Neuron (in vitro differentiated cells): ENCODE measurements at regions not wholly inside any gene's neighbourhood (a gene's known extent, or its start where the extent isn't known, plus 50 kb on each side); places are given as distances from the start of the nearest gene placed in this dataset.

ENCODE experiments used
- H2AFZ ChIP-seq: one replicate; pipeline ENCODE4 v1.6.1; 2013; ENCODE audit warnings: low read depth, mild to moderate bottlenecking, inconsistent platforms, low read length, moderate library complexity
- H3K27me3 ChIP-seq: one replicate; pipeline ENCODE4 v1.6.1; 2013; ENCODE audit warnings: low read length; ENCODE audit not compliant: insufficient read depth
- H3K36me3 ChIP-seq: one replicate; pipeline ENCODE4 v1.6.1; 2013; ENCODE audit warnings: low read length; ENCODE audit not compliant: insufficient read depth
- H3K4me1 ChIP-seq: one replicate; pipeline ENCODE4 v1.6.1; 2013; ENCODE audit warnings: low read length; ENCODE audit not compliant: insufficient read depth
- H3K4me3 ChIP-seq: 2 replicates; pipeline ENCODE4 v1.5.1; 2013; ENCODE audit warnings: mild to moderate bottlenecking, low read length, moderate library complexity
- H3K9me3 ChIP-seq: one replicate; pipeline ENCODE4 v1.6.1; 2013; ENCODE audit warnings: low read length

DNA sequence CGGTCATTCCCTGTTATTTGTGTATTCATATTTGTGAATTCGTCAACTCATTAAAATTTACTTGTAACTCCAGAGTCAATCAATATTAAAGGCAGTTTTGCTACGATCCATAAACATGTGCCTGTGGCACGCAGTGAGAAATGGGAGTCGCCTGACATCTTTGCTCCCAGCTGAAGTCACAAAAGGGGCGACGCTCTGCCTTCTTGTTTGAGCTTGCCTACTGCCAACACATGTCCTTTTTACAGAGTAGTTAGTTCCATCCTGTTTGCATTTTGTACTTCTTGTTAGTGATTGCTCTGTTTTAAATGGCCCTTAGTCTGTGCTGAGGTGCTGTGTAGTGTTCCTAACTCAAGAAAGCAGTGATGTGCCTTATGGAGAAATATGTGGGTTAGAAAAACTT lies 305.3 kb downstream of the ETS1 start:
- no peaks in the 10 kb centered on the region for H3K36me3 ChIP-seq
- no peaks in the 10 kb centered on the region for H3K27me3 ChIP-seq
- no peak overlapping the region for H2AFZ ChIP-seq
- no peaks in the 10 kb centered on the region for H3K9me3 ChIP-seq
- no peak overlapping the region for H3K4me3 ChIP-seq
- H3K4me1 ChIP-seq, result peaks cover 1% of the 10 kb centered on the region

DNA sequence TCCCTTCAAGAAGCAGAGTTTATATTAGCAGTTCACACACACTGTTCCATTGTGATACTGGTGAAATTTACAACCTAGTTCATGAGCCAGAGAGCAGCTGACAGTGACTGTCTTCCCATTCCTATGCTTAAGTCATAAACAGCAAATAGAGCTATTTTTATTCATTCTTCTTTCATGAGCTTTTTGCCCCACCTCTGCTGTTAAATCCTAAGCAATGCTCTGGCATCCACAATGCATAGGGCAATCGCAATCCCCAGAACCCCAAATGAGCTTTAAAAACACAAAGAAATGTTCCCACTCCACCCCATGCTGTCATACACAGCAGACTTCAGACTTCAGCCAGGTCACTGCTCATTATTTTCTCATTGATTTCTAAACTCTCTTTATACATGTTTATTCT lies 307.5 kb downstream of the ETS1 start:
- no peaks in the 10 kb centered on the region for H3K27me3 ChIP-seq
- no peaks in the 10 kb centered on the region for H3K36me3 ChIP-seq

DNA sequence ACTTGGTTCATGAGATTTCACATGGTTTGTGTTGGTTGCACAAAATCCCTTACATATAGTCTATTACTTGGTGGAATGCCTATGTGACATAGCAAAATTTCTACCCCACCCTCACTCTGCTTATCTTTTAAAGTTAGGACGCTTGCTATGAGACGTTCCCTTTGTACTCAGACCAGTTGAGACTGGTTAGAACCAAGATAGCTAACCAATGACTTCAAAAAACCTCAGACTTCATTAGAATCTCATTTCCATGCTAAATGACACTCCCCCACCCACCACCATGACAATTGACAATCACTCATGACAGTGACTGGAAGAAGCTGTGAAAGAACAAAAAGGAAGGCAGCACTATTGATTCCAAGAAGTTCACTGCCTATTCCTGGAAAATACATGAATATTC lies 313.6 kb downstream of the ETS1 start:
- H3K27me3 ChIP-seq, result no peaks in the 10 kb centered on the region
- H3K4me3 ChIP-seq, result no peak overlapping the region
- no peaks in the 10 kb centered on the region for H3K4me1 ChIP-seq
- H2AFZ ChIP-seq, result no peak overlapping the region
- H3K36me3 ChIP-seq, result no peaks in the 10 kb centered on the region
- no peaks in the 10 kb centered on the region for H3K9me3 ChIP-seq

More for the DNA sequence above, 307.5 kb downstream of the ETS1 start:
- H3K4me3 ChIP-seq, result no peak overlapping the region
- peaks cover 1% of the 10 kb centered on the region for H3K4me1 ChIP-seq
- no peaks in the 10 kb centered on the region for H3K9me3 ChIP-seq
- no peak overlapping the region for H2AFZ ChIP-seq

DNA sequence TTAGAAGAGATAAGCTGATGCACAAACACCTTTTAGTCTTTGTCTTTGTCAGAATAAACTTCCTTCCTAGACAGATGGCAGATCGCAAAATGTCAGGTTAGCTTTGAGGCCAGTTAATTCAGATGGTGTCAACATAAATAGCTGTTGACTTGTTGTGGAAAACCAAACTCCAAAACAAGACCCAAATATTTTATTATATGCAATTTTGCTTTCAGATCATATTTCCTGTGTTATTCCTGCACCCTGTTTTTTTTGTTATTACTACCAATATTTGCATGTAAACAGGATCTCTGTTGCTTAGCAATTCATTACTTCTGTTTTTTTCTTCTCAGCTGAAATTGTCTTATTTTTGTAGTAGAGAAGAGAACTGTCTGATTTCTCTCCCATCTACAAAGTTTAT lies 316.0 kb downstream of the ETS1 start:
- no peaks in the 10 kb centered on the region for H3K27me3 ChIP-seq
- no peak overlapping the region for H3K4me3 ChIP-seq
- H3K9me3 ChIP-seq, result no peaks in the 10 kb centered on the region
- H3K36me3 ChIP-seq, result no peaks in the 10 kb centered on the region
- H2AFZ ChIP-seq, result no peak overlapping the region
- no peaks in the 10 kb centered on the region for H3K4me1 ChIP-seq

DNA sequence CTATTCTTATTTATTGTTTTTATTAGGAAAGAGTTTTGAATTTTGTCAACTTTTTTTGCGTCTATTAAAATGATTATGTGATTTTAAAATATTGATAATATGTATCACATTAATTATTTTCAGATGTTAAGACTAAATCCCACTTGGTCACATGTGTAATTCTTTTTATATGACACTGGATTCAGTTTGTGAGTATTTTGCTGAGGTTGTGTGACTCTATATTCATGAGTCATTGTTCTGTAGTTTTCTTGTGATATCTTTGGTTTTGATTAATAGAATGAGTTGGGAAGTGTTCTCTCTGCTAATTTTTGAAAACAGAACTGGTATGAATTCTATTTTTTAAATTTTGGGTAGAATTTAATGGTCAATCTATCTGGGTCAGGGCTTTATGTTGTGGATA lies 317.9 kb downstream of the ETS1 start:
- H3K27me3 ChIP-seq, result no peaks in the 10 kb centered on the region
- no peak overlapping the region for H2AFZ ChIP-seq
- no peaks in the 10 kb centered on the region for H3K4me1 ChIP-seq
- no peak overlapping the region for H3K4me3 ChIP-seq
- no peaks in the 10 kb centered on the region for H3K9me3 ChIP-seq
- no peaks in the 10 kb centered on the region for H3K36me3 ChIP-seq

DNA sequence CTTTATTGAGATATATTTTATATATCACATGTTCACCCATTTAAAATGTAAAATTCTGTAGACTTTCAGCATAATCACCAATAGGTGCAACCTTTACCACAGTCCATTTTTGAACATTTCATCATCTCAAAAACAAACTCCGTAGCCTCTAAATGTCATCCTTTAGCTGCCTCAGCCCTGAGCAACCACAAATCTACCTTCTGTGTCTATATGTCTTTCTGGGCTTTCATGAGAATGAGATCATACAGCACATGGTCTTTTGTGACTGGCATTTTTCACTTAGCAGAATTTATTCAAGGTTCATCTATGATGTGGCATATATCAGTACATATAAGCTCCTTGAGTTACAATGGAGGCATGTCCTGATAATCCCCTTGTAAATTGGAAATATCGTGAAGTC lies 320.5 kb downstream of the ETS1 start:
- Histone ChIP-seq H2AFZ (no peak overlapping the region), H3K27me3 (no peaks in the 10 kb centered on the region), H3K36me3 (no peaks in the 10 kb centered on the region), H3K4me1 (peaks cover 2% of the 10 kb centered on the region), H3K4me3 (no peak overlapping the region), H3K9me3 (no peaks in the 10 kb centered on the region)

DNA sequence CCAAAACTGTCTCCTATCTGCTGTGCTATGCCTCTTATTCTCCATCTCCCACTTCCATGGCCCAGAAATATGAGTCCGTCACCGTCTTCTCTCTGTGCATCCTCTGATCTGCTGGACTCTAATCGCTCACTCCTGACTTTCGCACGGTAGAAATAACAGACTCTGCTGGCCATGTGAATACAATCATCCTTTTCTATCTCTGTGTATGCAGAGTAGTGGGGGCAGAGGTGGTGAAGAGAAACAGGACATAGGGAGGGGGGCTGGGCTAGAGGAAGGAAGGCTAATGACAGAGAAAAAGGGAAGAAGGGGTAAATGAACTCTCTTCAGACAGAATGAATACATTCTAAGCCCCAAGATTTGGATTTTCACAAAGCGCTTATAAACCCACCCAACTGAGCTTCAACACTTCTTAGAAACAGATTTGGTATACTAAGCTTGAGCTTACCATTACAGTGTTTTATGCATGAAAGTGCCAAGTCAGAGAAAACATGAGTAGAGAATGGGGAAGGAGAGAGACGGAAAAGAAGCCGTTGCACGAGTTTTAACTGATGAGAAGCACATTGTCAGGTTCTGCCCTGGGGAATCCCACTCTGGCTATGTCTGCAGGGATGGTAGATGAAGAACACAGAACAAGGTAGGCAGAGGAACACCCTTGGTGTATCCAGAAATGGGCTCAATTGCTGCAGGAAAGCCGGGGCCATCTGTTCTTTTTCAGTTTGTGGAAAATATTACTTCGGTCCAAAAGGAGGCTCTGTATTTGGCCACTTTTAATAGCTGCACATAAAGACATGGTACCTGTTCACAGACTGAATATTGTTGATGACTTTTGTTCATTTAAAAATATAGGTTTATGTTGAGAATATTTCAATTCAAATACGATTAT lies 324.7 kb downstream of the ETS1 start:
- Histone ChIP-seq H3K36me3 (no peaks in the 10 kb centered on the region), H3K27me3 (no peaks in the 10 kb centered on the region), H3K9me3 (no peaks in the 10 kb centered on the region), H2AFZ (no peak overlapping the region), H3K4me3 (no peak overlapping the region), H3K4me1 (peaks cover 2% of the 10 kb centered on the region)

DNA sequence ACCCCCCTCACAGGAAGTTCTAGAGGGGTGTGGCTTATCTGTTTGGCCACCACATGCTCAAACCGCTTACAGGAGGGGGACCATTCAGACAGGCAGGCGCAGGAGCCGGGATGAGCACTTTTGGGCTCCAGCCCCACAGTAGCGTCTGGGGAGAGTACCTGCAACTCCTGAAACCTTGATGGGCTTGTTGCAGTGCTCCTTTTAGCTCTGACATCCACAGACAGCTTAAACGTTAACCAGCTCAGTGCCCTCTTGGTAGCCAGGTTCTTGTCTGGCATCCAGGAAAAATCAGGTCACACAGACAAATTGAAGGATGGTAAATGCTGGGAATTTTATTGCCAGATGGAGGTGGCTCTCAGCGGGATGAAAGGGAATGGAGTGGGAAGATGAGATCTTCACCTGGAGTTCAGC lies 326.3 kb downstream of the ETS1 start:
- no peaks in the 10 kb centered on the region for H3K27me3 ChIP-seq
- no peak overlapping the region for H2AFZ ChIP-seq
- H3K4me1 ChIP-seq, result peaks cover 2% of the 10 kb centered on the region
- H3K9me3 ChIP-seq, result no peaks in the 10 kb centered on the region
- H3K36me3 ChIP-seq, result no peaks in the 10 kb centered on the region
- H3K4me3 ChIP-seq, result no peak overlapping the region

DNA sequence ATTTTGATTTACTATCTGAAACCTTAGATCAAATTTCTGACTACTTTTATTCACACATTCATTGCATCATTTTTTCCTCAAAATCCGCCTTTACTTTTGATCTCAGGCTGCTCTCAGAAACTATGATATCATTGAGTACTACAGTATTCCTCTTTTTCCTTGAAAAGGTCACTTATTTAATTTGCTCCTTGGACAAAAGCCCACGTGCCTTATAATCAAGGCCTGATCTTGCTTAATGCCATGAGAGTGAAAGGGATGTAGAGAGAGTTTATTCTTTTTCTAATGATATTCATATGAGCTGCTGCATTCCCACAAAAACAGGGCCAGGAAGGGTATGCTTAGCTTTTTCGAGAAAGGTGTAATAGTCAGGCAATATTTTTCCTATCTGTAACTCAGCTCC lies 327.0 kb downstream of the ETS1 start:
- Histone ChIP-seq H2AFZ (no peak overlapping the region), H3K4me1 (peaks cover 2% of the 10 kb centered on the region), H3K9me3 (no peaks in the 10 kb centered on the region), H3K27me3 (no peaks in the 10 kb centered on the region), H3K4me3 (no peak overlapping the region), H3K36me3 (no peaks in the 10 kb centered on the region)

DNA sequence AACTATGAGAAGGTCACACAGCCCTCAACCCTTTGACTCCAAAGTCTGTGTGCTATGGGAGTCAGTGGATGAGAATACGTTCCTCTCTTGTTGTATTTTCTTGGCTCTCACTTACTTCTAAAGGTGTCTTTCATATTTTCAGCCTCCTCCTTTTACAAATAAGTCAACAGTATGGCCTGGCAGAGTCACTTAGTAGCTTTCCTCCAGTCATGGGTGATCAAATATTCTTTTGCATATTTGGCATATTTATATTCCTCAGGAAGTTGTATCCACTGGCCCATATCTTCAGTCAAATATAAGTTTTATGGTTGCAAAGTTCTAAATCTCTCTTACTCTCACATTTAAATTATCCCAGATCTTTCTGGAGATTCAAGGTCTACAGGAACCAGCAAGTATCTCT lies 327.5 kb downstream of the ETS1 start:
- H3K4me1 ChIP-seq, result peaks cover 2% of the 10 kb centered on the region
- no peak overlapping the region for H3K4me3 ChIP-seq
- H3K9me3 ChIP-seq, result no peaks in the 10 kb centered on the region
- H3K27me3 ChIP-seq, result no peaks in the 10 kb centered on the region
- H3K36me3 ChIP-seq, result no peaks in the 10 kb centered on the region
- H2AFZ ChIP-seq, result no peak overlapping the region

DNA sequence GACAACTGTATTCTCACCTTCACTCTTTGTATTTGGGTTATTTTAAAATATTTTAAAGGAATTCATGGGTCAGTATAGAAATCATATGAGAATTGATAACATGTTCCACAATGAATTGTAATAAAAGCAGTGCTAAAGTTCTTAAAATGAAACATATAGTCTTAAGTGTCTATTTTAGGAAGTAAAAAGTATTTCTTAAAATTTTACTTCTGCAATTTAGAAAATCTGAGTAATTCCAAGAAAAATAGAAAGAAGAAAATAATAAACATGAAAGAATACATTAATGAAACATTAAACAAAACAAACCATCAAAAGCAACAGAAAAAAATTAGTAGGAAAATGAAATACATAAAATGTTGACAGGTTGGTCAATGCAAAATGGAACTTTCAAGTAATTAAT lies 332.4 kb downstream of the ETS1 start:
- no peak overlapping the region for H2AFZ ChIP-seq
- no peaks in the 10 kb centered on the region for H3K4me1 ChIP-seq
- H3K36me3 ChIP-seq, result no peaks in the 10 kb centered on the region
- no peaks in the 10 kb centered on the region for H3K9me3 ChIP-seq
- H3K27me3 ChIP-seq, result no peaks in the 10 kb centered on the region
- no peak overlapping the region for H3K4me3 ChIP-seq

DNA sequence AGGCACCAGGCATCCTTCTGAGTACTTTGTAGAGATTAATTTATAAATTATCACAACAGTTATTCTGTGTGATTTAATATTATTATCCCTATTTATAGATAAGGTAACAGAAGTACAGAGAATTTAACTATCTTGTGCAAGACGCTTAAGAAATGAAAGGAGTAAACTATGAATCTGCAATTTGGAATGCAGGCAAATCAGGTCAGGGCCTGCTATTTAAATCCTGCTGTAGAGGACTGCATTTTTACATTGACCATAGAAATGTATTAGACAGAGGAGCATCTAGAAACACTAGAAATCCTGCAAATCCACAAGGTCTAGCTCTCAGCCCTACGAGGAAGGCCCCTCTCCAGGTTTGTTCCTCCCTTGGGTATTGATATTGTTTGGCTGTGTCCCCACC lies 336.2 kb downstream of the ETS1 start:
- Histone ChIP-seq H2AFZ (no peak overlapping the region), H3K4me3 (no peak overlapping the region), H3K27me3 (no peaks in the 10 kb centered on the region), H3K4me1 (no peaks in the 10 kb centered on the region), H3K36me3 (no peaks in the 10 kb centered on the region), H3K9me3 (no peaks in the 10 kb centered on the region)

DNA sequence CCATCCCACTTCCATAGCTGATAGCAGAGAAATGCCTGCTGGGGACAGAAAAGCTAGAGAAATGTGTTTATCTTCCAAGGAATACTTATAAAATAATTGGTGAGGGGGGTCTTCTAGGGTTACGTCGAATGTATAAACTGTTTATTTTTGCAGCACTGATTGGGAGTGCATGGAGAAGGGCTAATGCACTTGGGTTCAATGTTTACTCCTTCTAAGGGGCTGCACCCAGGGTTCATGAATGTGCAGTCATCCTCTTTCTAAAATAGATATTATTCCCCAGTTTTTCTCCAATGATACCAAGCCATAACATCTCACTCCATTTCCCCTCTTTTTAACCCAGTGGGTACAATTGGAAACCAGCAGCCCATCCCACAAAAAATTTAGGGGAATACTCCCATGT lies 336.9 kb downstream of the ETS1 start:
- Histone ChIP-seq H3K4me1 (no peaks in the 10 kb centered on the region), H3K36me3 (no peaks in the 10 kb centered on the region), H3K9me3 (no peaks in the 10 kb centered on the region), H2AFZ (no peak overlapping the region), H3K4me3 (no peak overlapping the region), H3K27me3 (no peaks in the 10 kb centered on the region)
